ENCODE measurements at regions not wholly inside any gene's neighbourhood (a gene's known extent, or its start where the extent isn't known, plus 50 kb on each side); places are given as distances from the start of the nearest gene placed in this dataset.

DNA sequence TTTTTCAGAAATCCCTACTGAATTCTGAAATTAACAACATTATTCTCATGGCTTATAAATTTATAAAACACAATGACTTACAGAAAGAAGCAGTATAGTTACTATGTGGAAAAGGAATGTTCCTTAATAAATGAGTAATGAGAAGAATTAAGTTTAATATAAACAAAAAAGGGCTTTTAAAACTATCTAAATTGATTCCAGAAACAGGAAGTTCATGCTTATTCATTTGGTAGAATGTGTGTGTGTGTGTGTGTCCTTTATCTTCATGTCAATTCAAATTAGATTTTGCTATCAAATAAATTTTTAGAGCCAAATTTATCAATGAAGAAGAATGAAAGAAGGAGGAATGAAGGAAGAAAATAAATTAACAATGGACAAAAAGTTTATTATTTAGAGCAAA, 440.8 kb upstream of the LRRTM4 start:
- TF ChIP-seq, protein P1, sequence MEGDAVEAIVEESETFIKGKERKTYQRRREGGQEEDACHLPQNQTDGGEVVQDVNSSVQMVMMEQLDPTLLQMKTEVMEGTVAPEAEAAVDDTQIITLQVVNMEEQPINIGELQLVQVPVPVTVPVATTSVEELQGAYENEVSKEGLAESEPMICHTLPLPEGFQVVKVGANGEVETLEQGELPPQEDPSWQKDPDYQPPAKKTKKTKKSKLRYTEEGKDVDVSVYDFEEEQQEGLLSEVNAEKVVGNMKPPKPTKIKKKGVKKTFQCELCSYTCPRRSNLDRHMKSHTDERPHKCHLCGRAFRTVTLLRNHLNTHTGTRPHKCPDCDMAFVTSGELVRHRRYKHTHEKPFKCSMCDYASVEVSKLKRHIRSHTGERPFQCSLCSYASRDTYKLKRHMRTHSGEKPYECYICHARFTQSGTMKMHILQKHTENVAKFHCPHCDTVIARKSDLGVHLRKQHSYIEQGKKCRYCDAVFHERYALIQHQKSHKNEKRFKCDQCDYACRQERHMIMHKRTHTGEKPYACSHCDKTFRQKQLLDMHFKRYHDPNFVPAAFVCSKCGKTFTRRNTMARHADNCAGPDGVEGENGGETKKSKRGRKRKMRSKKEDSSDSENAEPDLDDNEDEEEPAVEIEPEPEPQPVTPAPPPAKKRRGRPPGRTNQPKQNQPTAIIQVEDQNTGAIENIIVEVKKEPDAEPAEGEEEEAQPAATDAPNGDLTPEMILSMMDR (IDR thresholded peaks at IDR 0.05) = no peak
- no peak for TF ChIP-seq ZFX (IDR thresholded peaks at IDR 0.05; ENCODE audit: borderline replicate concordance)
